Ascending aorta (tissue), 2 donors: ENCODE measurements at regions not wholly inside any gene's neighbourhood (a gene's known extent, or its start where the extent isn't known, plus 50 kb on each side); places are given as distances from the start of the nearest gene placed in this dataset.

Experiments
- DNase-seq, 2 donors: peaks; one replicate each; pipeline ENCODE4 v3.0.0-alpha.2; 2019; ENCODE audit warnings: low spot score in 2 of 2
- H3K27ac ChIP-seq, 2 donors: fragments of 200-600 bp; sonication (generic); one replicate each; pipeline ENCODE4 v1.5.1; 2016 to 2017; ENCODE audit warnings: mild to moderate bottlenecking in 1 of 2
- H3K27me3 ChIP-seq: fragments of 200-600 bp; sonication (generic); one replicate; pipeline ENCODE4 v1.5.1; 2017
- H3K36me3 ChIP-seq, 2 donors: fragments of 200-600 bp; sonication (generic); one replicate each; pipeline ENCODE4 v1.5.1; 2016
- H3K4me1 ChIP-seq, 2 donors: fragments of 200-600 bp; sonication (generic); one replicate each; pipeline ENCODE4 v1.5.1; 2016 to 2017; ENCODE audit warnings: mild to moderate bottlenecking in 1 of 2
- H3K4me3 ChIP-seq, 2 donors: fragments of 200-600 bp; sonication (generic); one replicate each; pipeline ENCODE4 v1.5.1; 2016 to 2017; ENCODE audit warnings: mild to moderate bottlenecking in 1 of 2
- H3K9me3 ChIP-seq, 2 donors: fragments of 200-600 bp; sonication (generic); one replicate each; pipeline ENCODE4 v1.5.1; 2016
- CTCF ChIP-seq, 3 experiments: fragments of 200-600 bp in 2 of 3; fragments of 450-650 bp in 1 of 3; sonication (generic) in 2 of 3; IDR thresholded peaks; one replicate each; pipeline ENCODE4 v1.5.1; 2016 to 2019; ENCODE audit warnings: antibody characterized with exemption in 3 of 3, mild to moderate bottlenecking in 1 of 3, moderate library complexity in 1 of 3
- intact Hi-C: fragments of 100-400 bp; cut with DNase I; formaldehyde crosslinking; loops from one replicate; pipeline ENCODE4 v1.15.1; 2023

GRCh38 chr14:39563361-39563760 is 131.1 kb upstream of the FBXO33 start:
- H3K4me3 ChIP-seq = no peak overlapping the region
- no peak for DNase-seq
- H3K9me3 ChIP-seq = peaks cover 5 to 18% of the 10 kb centered on the region in 2 donors
- no peaks in the 10 kb centered on the region for H3K4me1 ChIP-seq
- TF ChIP-seq CTCF (IDR thresholded peaks at IDR 0.05) = no peak
- intact Hi-C loops = no loop called here
- no peaks in the 10 kb centered on the region for H3K36me3 ChIP-seq
- H3K27me3 ChIP-seq = no peaks in the 10 kb centered on the region
- H3K27ac ChIP-seq = no peak overlapping the region

DNA sequence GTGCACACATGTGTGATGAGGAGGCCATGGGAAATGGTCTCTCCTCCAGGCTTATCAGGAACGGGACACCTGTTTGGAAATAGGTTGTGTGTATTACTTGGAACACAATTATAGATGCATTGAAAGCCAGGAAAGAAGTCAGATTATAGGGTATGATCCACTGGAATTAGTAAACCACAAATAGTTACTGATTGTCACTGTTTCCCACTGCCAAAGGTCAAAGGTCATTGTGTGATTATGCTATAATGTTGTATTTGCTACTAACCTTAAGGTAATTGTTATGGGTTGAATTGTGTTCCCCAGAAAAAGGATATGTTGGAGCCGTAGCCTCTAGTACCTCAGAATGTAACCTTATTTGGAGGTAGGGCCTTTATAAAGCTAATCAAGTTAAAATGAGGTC is 129.9 kb upstream of the FBXO33 start:
- Histone ChIP-seq H3K9me3 (peaks cover 5 to 27% of the 10 kb centered on the region in 2 donors), H3K4me1 (no peaks in the 10 kb centered on the region), H3K36me3 (no peaks in the 10 kb centered on the region), H3K27me3 (no peaks in the 10 kb centered on the region), H3K4me3 (no peak overlapping the region), H3K27ac (no peak overlapping the region)
- intact Hi-C loops = no loop called here
- DNase-seq = no peak
- TF ChIP-seq CTCF (IDR thresholded peaks at IDR 0.05) = no peak

DNA sequence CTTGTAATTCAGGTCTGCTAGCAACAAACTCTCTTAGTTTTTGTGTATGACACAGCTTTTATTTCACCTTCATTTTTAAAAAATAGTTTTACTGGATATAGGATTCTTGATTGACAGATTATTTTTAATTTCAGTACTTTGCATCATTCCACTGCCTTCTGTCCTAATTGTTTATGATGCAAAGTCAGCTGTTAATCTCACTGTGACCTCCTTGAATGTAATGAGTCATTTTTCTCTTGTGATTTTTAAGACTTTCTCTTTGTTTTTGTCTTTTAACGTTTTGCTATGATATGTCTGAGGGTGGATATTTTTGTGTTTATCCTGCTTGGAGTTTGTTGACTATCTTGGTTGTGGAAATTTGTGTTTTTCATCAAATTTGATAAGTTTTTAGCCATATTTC is 126.3 kb upstream of the FBXO33 start:
- intact Hi-C loops = no loop called here
- Histone ChIP-seq H3K36me3 (no peaks in the 10 kb centered on the region), H3K27ac (no peak overlapping the region), H3K9me3 (peaks cover 5 to 27% of the 10 kb centered on the region in 2 donors), H3K4me3 (no peak overlapping the region), H3K4me1 (no peaks in the 10 kb centered on the region), H3K27me3 (no peaks in the 10 kb centered on the region)
- DNase-seq = no peak
- TF ChIP-seq CTCF (IDR thresholded peaks at IDR 0.05) = no peak

DNA sequence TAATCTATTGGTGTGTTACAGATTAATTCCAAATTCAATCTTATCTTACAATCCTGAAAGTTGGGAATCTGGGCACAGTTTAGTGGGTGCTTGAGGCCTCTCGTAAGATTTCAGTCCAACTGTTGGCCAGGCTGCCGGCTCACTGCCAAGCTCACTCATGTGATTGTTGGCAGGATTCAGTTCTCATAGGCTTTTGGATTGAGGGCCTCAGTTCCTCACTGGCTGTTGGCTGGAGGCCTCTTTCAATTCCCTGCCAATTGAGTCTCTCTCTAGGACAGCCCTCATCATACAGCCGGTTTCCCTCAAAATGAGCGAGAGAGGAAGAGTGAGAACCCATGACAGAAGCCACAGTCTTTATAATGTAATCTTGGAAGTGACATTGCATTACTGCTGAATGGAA is 123.5 kb upstream of the FBXO33 start:
- Histone ChIP-seq H3K27me3 (no peaks in the 10 kb centered on the region), H3K9me3 (peaks cover 5 to 27% of the 10 kb centered on the region in 2 donors), H3K27ac (peak overlapping the region in 1 of 2 donors; percentile 45), H3K4me3 (no peak overlapping the region), H3K4me1 (no peaks in the 10 kb centered on the region), H3K36me3 (no peaks in the 10 kb centered on the region)
- intact Hi-C loops = no loop called here
- no peak for TF ChIP-seq CTCF (IDR thresholded peaks at IDR 0.05)
- DNase-seq = no peak

GRCh38 chr14:39554576-39554975 is 122.3 kb upstream of the FBXO33 start:
- Histone ChIP-seq H3K9me3 (peaks cover 5 to 22% of the 10 kb centered on the region in 2 donors), H3K36me3 (no peaks in the 10 kb centered on the region), H3K27me3 (no peaks in the 10 kb centered on the region), H3K4me1 (no peaks in the 10 kb centered on the region), H3K27ac (no peak overlapping the region), H3K4me3 (no peak overlapping the region)
- intact Hi-C loops = no loop called here
- DNase-seq = no peak
- no peak for TF ChIP-seq CTCF (IDR thresholded peaks at IDR 0.05)

DNA sequence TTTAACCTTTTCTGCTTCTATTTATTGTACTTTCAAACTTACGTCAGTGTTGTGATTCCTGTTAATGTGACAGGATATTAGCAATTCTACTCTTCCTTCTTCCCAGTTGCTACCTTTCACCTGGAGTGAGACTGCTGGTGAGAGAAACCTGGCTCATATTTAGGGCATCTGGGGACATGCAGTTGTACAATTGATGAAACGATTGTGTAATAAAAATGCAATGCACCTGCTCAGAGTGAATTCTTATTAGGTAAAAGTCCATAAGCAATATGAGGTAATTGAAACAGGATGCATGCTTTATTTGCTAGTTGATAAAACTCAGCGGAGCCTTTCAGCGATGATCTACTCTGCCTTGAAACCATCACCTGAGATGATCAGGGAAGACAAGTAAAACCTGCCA is 116.1 kb upstream of the FBXO33 start:
- Histone ChIP-seq H3K9me3 (peaks cover 0 to 6% of the 10 kb centered on the region in 2 donors), H3K27ac (no peak overlapping the region), H3K4me1 (no peaks in the 10 kb centered on the region), H3K4me3 (no peak overlapping the region), H3K36me3 (no peaks in the 10 kb centered on the region), H3K27me3 (no peaks in the 10 kb centered on the region)
- no peak for TF ChIP-seq CTCF (IDR thresholded peaks at IDR 0.05)
- no peak for DNase-seq
- intact Hi-C loops = no loop called here
